WTC11 (cell line): ENCODE measurements at regions not wholly inside any gene's neighbourhood (a gene's known extent, or its start where the extent isn't known, plus 50 kb on each side); places are given as distances from the start of the nearest gene placed in this dataset.

Experiments used
- ATAC-seq: fragments of 200-7000 bp; cut with Tn5 transposase; 2 replicates; pipeline ENCODE4 v1.10.0; 2021; ENCODE audit warnings: mild to moderate bottlenecking, moderate library complexity
- CTCF ChIA-PET: fragments of 300-600 bp; sonication (Branson Sonifier 250); formaldehyde crosslinking; loops from one replicate; lab custom pipeline; 2021; ENCODE audit warnings: antibody characterized with exemption; lab: Charles Lee
- POLR2A ChIA-PET: fragments of 350-600 bp; sonication (Branson Sonifier 250); formaldehyde crosslinking; loops from one replicate; lab custom pipeline; 2021; ENCODE audit warnings: antibody characterized with exemption; lab: Charles Lee
- DNase-seq: peaks from one replicate; pipeline ENCODE4 v3.0.0; 2021; ENCODE audit warnings: low spot score
- H3K27ac Mint-ChIP-seq: 2 replicates; pipeline ENCODE4 v1.8.0; 2021; ENCODE audit warnings: mixed read lengths
- H3K27me3 Mint-ChIP-seq: 2 replicates; pipeline ENCODE4 v1.8.0; 2021; ENCODE audit warnings: low read depth, mild to moderate bottlenecking, moderate library complexity, mixed read lengths
- H3K36me3 Mint-ChIP-seq: 2 replicates; pipeline ENCODE4 v1.8.0; 2021; ENCODE audit warnings: mixed read lengths
- H3K4me1 Mint-ChIP-seq: 2 replicates; pipeline ENCODE4 v1.8.0; 2022; ENCODE audit warnings: mixed read lengths
- H3K4me3 Mint-ChIP-seq: 2 replicates; pipeline ENCODE4 v1.8.0; 2021; ENCODE audit warnings: mild to moderate bottlenecking, moderate library complexity, mixed read lengths
- H3K9me3 Mint-ChIP-seq: 2 replicates; pipeline ENCODE4 v1.8.0; 2021; ENCODE audit warnings: mixed read lengths
- CREB1 ChIP-seq: sonication (generic); formaldehyde crosslinking; IDR thresholded peaks from 2 replicates; pipeline ENCODE4 v1.8.0; 2023; ENCODE audit warnings: mild to moderate bottlenecking, missing genetic modification reagents
- ELF4 ChIP-seq: sonication (generic); formaldehyde crosslinking; IDR thresholded peaks from 2 replicates; pipeline ENCODE4 v1.8.1; 2022; ENCODE audit warnings: low read depth, mild to moderate bottlenecking, moderate library complexity, missing genetic modification reagents
- GRHL2 ChIP-seq: fragments of 250-450 bp; sonication (Bioruptor Pico); IDR thresholded peaks from 2 replicates; pipeline ENCODE4 v1.8.0; 2022; ENCODE audit warnings: mild to moderate bottlenecking, moderate library complexity; ENCODE audit not compliant: insufficient replicate concordance, severe bottlenecking
- GTF2I ChIP-seq: fragments of 250-450 bp; sonication (Bioruptor Pico); conservative IDR thresholded peaks from 2 replicates; pipeline ENCODE4 v1.4.0; 2021; ENCODE audit warnings: mild to moderate bottlenecking
- HMGA2 ChIP-seq: fragments of 250-450 bp; sonication (Bioruptor Pico); IDR thresholded peaks from 2 replicates; pipeline ENCODE4 v1.4.0; 2021; ENCODE audit warnings: mild to moderate bottlenecking, moderate library complexity
- KAT7 ChIP-seq: sonication (generic); formaldehyde crosslinking; IDR thresholded peaks from 2 replicates; pipeline ENCODE4 v1.8.1; 2023; ENCODE audit warnings: missing genetic modification reagents, mild to moderate bottlenecking, borderline replicate concordance
- MXD4 ChIP-seq: fragments of 250-450 bp; sonication (Bioruptor Pico); IDR thresholded peaks from 2 replicates; pipeline ENCODE4 v1.8.0; 2021; ENCODE audit warnings: mild to moderate bottlenecking, moderate library complexity, borderline replicate concordance
- NFE2L1 ChIP-seq: sonication (generic); formaldehyde crosslinking; IDR thresholded peaks from 2 replicates; pipeline ENCODE4 v1.8.1; 2023; ENCODE audit warnings: missing genetic modification reagents
- NFYB ChIP-seq: sonication (generic); formaldehyde crosslinking; conservative IDR thresholded peaks from 2 replicates; pipeline ENCODE4 v1.8.0; 2022; ENCODE audit warnings: low read depth, missing genetic modification reagents
- OVOL2 ChIP-seq: fragments of 250-450 bp; sonication (Bioruptor Pico); IDR thresholded peaks from 2 replicates; pipeline ENCODE4 v1.9.0; 2021; ENCODE audit warnings: mild to moderate bottlenecking, borderline replicate concordance
- PRRX2 ChIP-seq: fragments of 250-450 bp; sonication (Bioruptor Pico); IDR thresholded peaks from 2 replicates; pipeline ENCODE4 v1.8.0; 2021; ENCODE audit warnings: mild to moderate bottlenecking
- RORB ChIP-seq: fragments of 250-450 bp; sonication (Bioruptor Pico); IDR thresholded peaks from 2 replicates; pipeline ENCODE4 v1.9.0; 2021; ENCODE audit warnings: mild to moderate bottlenecking
- TP53 ChIP-seq: sonication (generic); formaldehyde crosslinking; IDR thresholded peaks from 2 replicates; pipeline ENCODE4 v1.8.1; 2023; ENCODE audit warnings: mild to moderate bottlenecking, missing genetic modification reagents
- ZNF232 ChIP-seq: sonication (generic); formaldehyde crosslinking; IDR thresholded peaks from 2 replicates; pipeline ENCODE4 v1.8.0; 2022; ENCODE audit warnings: mild to moderate bottlenecking, missing genetic modification reagents
- ZNF263 ChIP-seq: sonication (generic); formaldehyde crosslinking; IDR thresholded peaks from 2 replicates; pipeline ENCODE4 v1.8.1; 2022; ENCODE audit warnings: low read depth, mild to moderate bottlenecking, moderate library complexity, missing genetic modification reagents
- TF ChIP-seq, protein P1 (sequence below): fragments of 200-600 bp; IDR thresholded peaks from 2 replicates; pipeline ENCODE4 v1.8.0; 2022; ENCODE audit warnings: antibody characterized with exemption
- TF ChIP-seq, protein P2 (sequence below): fragments of 250-450 bp; sonication (Bioruptor Pico); IDR thresholded peaks from 2 replicates; pipeline ENCODE4 v1.9.0; 2021; ENCODE audit warnings: mild to moderate bottlenecking
- TF ChIP-seq, protein P3 (sequence below): sonication (generic); formaldehyde crosslinking; IDR thresholded peaks from 2 replicates; pipeline ENCODE4 v1.8.0; 2023; ENCODE audit warnings: mild to moderate bottlenecking, missing genetic modification reagents
- TF ChIP-seq, protein P4 (sequence below): sonication (generic); formaldehyde crosslinking; IDR thresholded peaks from 2 replicates; pipeline ENCODE4 v1.8.0; 2022; ENCODE audit warnings: mild to moderate bottlenecking, missing genetic modification reagents
- TF ChIP-seq, protein P5 (sequence below): fragments of 250-450 bp; sonication (Bioruptor Pico); IDR thresholded peaks from 2 replicates; pipeline ENCODE4 v1.8.0; 2021; ENCODE audit warnings: mild to moderate bottlenecking
- TF ChIP-seq, protein P6 (sequence below): sonication (generic); formaldehyde crosslinking; IDR thresholded peaks from 2 replicates; pipeline ENCODE4 v1.8.0; 2022; ENCODE audit warnings: mild to moderate bottlenecking, missing genetic modification reagents

DNA sequence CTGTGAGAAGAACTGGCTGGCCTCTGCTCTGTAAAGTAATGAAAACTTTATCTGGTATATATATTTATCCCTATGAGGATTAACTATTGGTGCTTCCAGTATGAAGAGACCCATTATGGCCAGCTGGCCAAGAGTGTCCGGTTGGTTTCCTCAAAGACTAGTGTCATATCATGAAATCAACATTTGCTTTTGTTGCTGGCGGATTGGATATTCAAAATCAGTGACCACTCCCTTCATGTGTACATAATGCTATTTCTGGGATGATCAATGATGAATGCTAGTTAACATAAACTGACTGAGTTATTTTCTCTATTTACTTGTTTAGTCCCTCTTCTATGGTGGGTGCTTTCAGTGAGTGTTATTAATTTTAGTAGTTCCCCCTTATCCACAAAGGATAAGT is 60.8 kb upstream of the NUDT12 start (continued):
- TF ChIP-seq, protein P1, sequence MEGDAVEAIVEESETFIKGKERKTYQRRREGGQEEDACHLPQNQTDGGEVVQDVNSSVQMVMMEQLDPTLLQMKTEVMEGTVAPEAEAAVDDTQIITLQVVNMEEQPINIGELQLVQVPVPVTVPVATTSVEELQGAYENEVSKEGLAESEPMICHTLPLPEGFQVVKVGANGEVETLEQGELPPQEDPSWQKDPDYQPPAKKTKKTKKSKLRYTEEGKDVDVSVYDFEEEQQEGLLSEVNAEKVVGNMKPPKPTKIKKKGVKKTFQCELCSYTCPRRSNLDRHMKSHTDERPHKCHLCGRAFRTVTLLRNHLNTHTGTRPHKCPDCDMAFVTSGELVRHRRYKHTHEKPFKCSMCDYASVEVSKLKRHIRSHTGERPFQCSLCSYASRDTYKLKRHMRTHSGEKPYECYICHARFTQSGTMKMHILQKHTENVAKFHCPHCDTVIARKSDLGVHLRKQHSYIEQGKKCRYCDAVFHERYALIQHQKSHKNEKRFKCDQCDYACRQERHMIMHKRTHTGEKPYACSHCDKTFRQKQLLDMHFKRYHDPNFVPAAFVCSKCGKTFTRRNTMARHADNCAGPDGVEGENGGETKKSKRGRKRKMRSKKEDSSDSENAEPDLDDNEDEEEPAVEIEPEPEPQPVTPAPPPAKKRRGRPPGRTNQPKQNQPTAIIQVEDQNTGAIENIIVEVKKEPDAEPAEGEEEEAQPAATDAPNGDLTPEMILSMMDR = no peak
- TF ChIP-seq, protein P2, sequence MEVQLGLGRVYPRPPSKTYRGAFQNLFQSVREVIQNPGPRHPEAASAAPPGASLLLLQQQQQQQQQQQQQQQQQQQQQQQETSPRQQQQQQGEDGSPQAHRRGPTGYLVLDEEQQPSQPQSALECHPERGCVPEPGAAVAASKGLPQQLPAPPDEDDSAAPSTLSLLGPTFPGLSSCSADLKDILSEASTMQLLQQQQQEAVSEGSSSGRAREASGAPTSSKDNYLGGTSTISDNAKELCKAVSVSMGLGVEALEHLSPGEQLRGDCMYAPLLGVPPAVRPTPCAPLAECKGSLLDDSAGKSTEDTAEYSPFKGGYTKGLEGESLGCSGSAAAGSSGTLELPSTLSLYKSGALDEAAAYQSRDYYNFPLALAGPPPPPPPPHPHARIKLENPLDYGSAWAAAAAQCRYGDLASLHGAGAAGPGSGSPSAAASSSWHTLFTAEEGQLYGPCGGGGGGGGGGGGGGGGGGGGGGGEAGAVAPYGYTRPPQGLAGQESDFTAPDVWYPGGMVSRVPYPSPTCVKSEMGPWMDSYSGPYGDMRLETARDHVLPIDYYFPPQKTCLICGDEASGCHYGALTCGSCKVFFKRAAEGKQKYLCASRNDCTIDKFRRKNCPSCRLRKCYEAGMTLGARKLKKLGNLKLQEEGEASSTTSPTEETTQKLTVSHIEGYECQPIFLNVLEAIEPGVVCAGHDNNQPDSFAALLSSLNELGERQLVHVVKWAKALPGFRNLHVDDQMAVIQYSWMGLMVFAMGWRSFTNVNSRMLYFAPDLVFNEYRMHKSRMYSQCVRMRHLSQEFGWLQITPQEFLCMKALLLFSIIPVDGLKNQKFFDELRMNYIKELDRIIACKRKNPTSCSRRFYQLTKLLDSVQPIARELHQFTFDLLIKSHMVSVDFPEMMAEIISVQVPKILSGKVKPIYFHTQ (CRISPR knock-in tag) = no peak
- TF ChIP-seq, protein P3, sequence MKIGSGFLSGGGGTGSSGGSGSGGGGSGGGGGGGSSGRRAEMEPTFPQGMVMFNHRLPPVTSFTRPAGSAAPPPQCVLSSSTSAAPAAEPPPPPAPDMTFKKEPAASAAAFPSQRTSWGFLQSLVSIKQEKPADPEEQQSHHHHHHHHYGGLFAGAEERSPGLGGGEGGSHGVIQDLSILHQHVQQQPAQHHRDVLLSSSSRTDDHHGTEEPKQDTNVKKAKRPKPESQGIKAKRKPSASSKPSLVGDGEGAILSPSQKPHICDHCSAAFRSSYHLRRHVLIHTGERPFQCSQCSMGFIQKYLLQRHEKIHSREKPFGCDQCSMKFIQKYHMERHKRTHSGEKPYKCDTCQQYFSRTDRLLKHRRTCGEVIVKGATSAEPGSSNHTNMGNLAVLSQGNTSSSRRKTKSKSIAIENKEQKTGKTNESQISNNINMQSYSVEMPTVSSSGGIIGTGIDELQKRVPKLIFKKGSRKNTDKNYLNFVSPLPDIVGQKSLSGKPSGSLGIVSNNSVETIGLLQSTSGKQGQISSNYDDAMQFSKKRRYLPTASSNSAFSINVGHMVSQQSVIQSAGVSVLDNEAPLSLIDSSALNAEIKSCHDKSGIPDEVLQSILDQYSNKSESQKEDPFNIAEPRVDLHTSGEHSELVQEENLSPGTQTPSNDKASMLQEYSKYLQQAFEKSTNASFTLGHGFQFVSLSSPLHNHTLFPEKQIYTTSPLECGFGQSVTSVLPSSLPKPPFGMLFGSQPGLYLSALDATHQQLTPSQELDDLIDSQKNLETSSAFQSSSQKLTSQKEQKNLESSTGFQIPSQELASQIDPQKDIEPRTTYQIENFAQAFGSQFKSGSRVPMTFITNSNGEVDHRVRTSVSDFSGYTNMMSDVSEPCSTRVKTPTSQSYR (CRISPR knock-in tag) = no peak
- TF ChIP-seq, protein P4, sequence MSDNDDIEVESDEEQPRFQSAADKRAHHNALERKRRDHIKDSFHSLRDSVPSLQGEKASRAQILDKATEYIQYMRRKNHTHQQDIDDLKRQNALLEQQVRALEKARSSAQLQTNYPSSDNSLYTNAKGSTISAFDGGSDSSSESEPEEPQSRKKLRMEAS (CRISPR knock-in tag) = no peak

DNA sequence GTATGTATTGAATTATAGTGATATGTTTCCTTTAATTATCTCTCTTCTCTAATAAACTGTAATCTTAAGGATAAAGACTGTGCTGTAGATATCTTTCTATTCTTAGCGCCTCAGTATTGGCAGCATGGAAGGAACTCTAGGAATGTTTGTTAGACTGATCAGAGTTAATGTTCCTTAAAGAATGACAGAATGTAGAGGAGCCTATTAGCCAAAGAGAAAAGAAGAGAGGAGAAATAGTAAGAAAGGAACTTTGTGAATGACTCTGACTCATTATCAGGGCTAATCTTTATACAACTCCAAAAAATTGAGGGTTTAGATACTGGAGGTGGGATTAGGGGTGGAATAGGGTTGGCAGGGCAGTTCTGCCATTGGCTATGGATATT is 59.0 kb upstream of the NUDT12 start:
- DNase-seq (no peak), ATAC-seq (no peak)
- TF ChIP-seq ELF4 (CRISPR knock-in tag) (no peak), KAT7 (no peak), RORB (CRISPR knock-in tag) (no peak), NFYB (CRISPR knock-in tag) (no peak), GRHL2 (CRISPR knock-in tag) (no peak), GTF2I (CRISPR knock-in tag) (no peak), OVOL2 (CRISPR knock-in tag) (no peak), HMGA2 (no peak), ZNF232 (CRISPR knock-in tag) (no peak), ZNF263 (CRISPR knock-in tag) (no peak), CREB1 (no peak), NFE2L1 (CRISPR knock-in tag) (no peak), PRRX2 (CRISPR knock-in tag) (no peak), MXD4 (CRISPR knock-in tag) (no peak), TP53 (no peak)
- TF ChIP-seq, protein P5, sequence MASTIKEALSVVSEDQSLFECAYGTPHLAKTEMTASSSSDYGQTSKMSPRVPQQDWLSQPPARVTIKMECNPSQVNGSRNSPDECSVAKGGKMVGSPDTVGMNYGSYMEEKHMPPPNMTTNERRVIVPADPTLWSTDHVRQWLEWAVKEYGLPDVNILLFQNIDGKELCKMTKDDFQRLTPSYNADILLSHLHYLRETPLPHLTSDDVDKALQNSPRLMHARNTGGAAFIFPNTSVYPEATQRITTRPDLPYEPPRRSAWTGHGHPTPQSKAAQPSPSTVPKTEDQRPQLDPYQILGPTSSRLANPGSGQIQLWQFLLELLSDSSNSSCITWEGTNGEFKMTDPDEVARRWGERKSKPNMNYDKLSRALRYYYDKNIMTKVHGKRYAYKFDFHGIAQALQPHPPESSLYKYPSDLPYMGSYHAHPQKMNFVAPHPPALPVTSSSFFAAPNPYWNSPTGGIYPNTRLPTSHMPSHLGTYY (CRISPR knock-in tag) = no peak
- TF ChIP-seq, protein P3 (CRISPR knock-in tag) = no peak
- TF ChIP-seq, protein P6, sequence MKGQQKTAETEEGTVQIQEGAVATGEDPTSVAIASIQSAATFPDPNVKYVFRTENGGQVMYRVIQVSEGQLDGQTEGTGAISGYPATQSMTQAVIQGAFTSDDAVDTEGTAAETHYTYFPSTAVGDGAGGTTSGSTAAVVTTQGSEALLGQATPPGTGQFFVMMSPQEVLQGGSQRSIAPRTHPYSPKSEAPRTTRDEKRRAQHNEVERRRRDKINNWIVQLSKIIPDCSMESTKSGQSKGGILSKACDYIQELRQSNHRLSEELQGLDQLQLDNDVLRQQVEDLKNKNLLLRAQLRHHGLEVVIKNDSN (CRISPR knock-in tag) = no peak
- no peak overlapping the region for H3K27ac Mint-ChIP-seq
- CTCF ChIA-PET = interaction anchor here (1.7 kb wide), 1 partner anchor 39 kb away, joined by 3 read pairs; no protein-coding TSS in a partner anchor
- no peaks in the 10 kb centered on the region for H3K27me3 Mint-ChIP-seq
- H3K4me3 Mint-ChIP-seq = no peak overlapping the region
- no peaks in the 10 kb centered on the region for H3K36me3 Mint-ChIP-seq
- no peaks in the 10 kb centered on the region for H3K4me1 Mint-ChIP-seq
- H3K9me3 Mint-ChIP-seq = peaks cover 8% of the 10 kb centered on the region; the same call in 1 of the 2 replicates
- POLR2A ChIA-PET = no interaction called here
